K562 (cell line): ENCODE measurements at regions not wholly inside any gene's neighbourhood (a gene's known extent, or its start where the extent isn't known, plus 50 kb on each side); places are given as distances from the start of the nearest gene placed in this dataset.

Source experiments
- ATAC-seq: fragments of 200-7000 bp; cut with Tn5 transposase; 3 replicates; pipeline ENCODE4 v1.9.1; 2020; ENCODE audit warnings: moderate library complexity
- BruUV-seq: library from RNA; stranded (reverse); fragments of 400-500 nt; replicated peaks from 2 replicates; lab custom pipeline; 2021; lab: Mats Ljungman, UMichigan
- CTCF ChIA-PET: fragments of 300-600 bp; formaldehyde crosslinking; extraction: SDS; loops from one replicate; lab custom pipeline; 2021; ENCODE audit warnings: low intra/inter-chr PET ratio; lab: Yijun Ruan, JAX
- POLR2A ChIA-PET: fragments of 300-600, 350-650 bp; sonication (Branson Sonifier 250); formaldehyde crosslinking; extraction: SDS; loops from one replicate; lab custom pipeline; 2021; ENCODE audit warnings: antibody characterized with exemption, inconsistent platforms; lab: Yijun Ruan, JAX
- DNase-seq, 4 experiments: peaks; one replicate each; pipeline versions ENCODE4 v3.0.0 to v3.0.0-alpha.2; 2011 to 2018; ENCODE audit warnings: low spot score in 3 of 4, mixed read lengths in 3 of 4; ENCODE audit errors: extremely low read depth in 1 of 4
- FAIRE-seq: peaks from 2 replicates; lab custom pipeline; 2011; peaks lifted over from hg19 to GRCh38; lab: Jason Lieb, UNC
- H2AFZ ChIP-seq: 2 replicates; pipeline ENCODE4 v1.6.0; 2011; ENCODE audit warnings: low read depth, low read length, control low read depth, inconsistent platforms
- H3K27ac ChIP-seq: fragments of 200-600 bp; 3 replicates; pipeline ENCODE4 v1.8.0; 2011; ENCODE audit warnings: low read depth, mild to moderate bottlenecking, control low read depth, inconsistent platforms, low read length, moderate library complexity, mixed read lengths; ENCODE audit errors: extremely low read depth
- H3K27me3 ChIP-seq, 2 experiments: fragments of 300-600 bp in 1 of 2; 2 replicates in 1 of 2; 3 replicates in 1 of 2; pipeline versions ENCODE4 v1.6.0 to v1.8.0; 2011; ENCODE audit warnings: inconsistent platforms in 2 of 2, low read length in 2 of 2, mild to moderate bottlenecking in 1 of 2, mixed read lengths in 1 of 2, moderate library complexity in 1 of 2; ENCODE audit not compliant: control insufficient read depth in 2 of 2, insufficient read depth in 2 of 2
- H3K36me3 ChIP-seq: fragments of 300-600 bp; 3 replicates; pipeline ENCODE4 v1.8.0; 2011; ENCODE audit warnings: mild to moderate bottlenecking, low read length, inconsistent platforms; ENCODE audit not compliant: control insufficient read depth, insufficient read depth
- H3K4me1 ChIP-seq, 2 experiments: fragments of 200-600 bp in 1 of 2; replicated peaks in 1 of 2; 2 replicates in 1 of 2; 3 replicates in 1 of 2; pipeline versions ENCODE4 v1.5.1 to v1.8.0; 2011; ENCODE audit warnings: inconsistent platforms in 2 of 2, low read length in 2 of 2, mild to moderate bottlenecking in 1 of 2, mixed read lengths in 1 of 2, moderate library complexity in 1 of 2; ENCODE audit not compliant: control insufficient read depth in 2 of 2, insufficient read depth in 2 of 2
- H3K4me2 ChIP-seq: 2 replicates; pipeline ENCODE4 v1.6.1; 2011; ENCODE audit warnings: low read length, control low read depth, inconsistent platforms, mixed read lengths; ENCODE audit not compliant: insufficient read depth
- H3K4me3 ChIP-seq: fragments of 200-600 bp; sonication (generic), shearing (Covaris generic); 2 replicates; pipeline ENCODE4 v1.5.1; 2016; ENCODE audit warnings: control low read depth, inconsistent platforms
- H3K79me2 ChIP-seq: fragments of 200-600 bp; 3 replicates; pipeline ENCODE4 v1.8.0; 2011; ENCODE audit warnings: low read length, inconsistent platforms; ENCODE audit not compliant: control insufficient read depth, insufficient read depth
- H3K9ac ChIP-seq, 2 experiments: 2 replicates each; pipeline versions ENCODE4 v1.6.0 to v1.6.1; 2011; ENCODE audit warnings: low read depth in 2 of 2, low read length in 2 of 2, control low read depth in 1 of 2, inconsistent platforms in 1 of 2, mild to moderate bottlenecking in 1 of 2, mixed read lengths in 1 of 2; ENCODE audit not compliant: insufficient read depth in 1 of 2
- H3K9me1 ChIP-seq: one replicate; pipeline ENCODE4 v1.6.0; 2011; ENCODE audit warnings: inconsistent platforms, mild to moderate bottlenecking, low read length, moderate library complexity; ENCODE audit not compliant: control insufficient read depth, insufficient read depth
- H3K9me3 ChIP-seq: replicated peaks from 2 replicates; pipeline ENCODE4 v1.5.1; 2011; ENCODE audit warnings: low read depth, low read length, inconsistent platforms; ENCODE audit not compliant: control insufficient read depth, insufficient read depth
- H4K20me1 ChIP-seq: replicated peaks from 2 replicates; pipeline ENCODE4 v1.6.1; 2011; ENCODE audit warnings: low read length, inconsistent platforms, mixed read lengths; ENCODE audit not compliant: control insufficient read depth, insufficient read depth
- BCL6 ChIP-seq: fragments of 250-450 bp; sonication (Bioruptor Pico); IDR thresholded peaks from 2 replicates; pipeline ENCODE4 v1.4.0; 2020
- CBFB ChIP-seq: sonication (generic); formaldehyde crosslinking; IDR thresholded peaks from 2 replicates; pipeline ENCODE4 v1.4.0; 2020; ENCODE audit warnings: mild to moderate bottlenecking, missing genetic modification reagents
- CREM ChIP-seq: IDR thresholded peaks from 2 replicates; pipeline ENCODE4 v1.6.1; 2014; ENCODE audit warnings: antibody characterized with exemption, low read depth
- FOXJ2 ChIP-seq: fragments of 200-800 bp; sonication (Bioruptor generic); IDR thresholded peaks from 2 replicates; pipeline ENCODE4 v1.6.1; 2016; ENCODE audit warnings: missing genetic modification characterization, missing compliant biosample characterization
- HDAC3 ChIP-seq: fragments of 450-650 bp; IDR thresholded peaks from 2 replicates; pipeline ENCODE4 v1.6.1; 2018; ENCODE audit warnings: borderline replicate concordance, mild to moderate bottlenecking, moderate library complexity; ENCODE audit not compliant: partially characterized antibody
- KLF16 ChIP-seq: IDR thresholded peaks from 2 replicates; pipeline ENCODE4 v1.6.1; 2016; ENCODE audit warnings: antibody characterized with exemption
- MBD1 ChIP-seq: fragments of 250-450 bp; sonication (Bioruptor Pico); IDR thresholded peaks from 2 replicates; pipeline ENCODE4 v1.8.0; 2022; ENCODE audit warnings: inconsistent platforms
- RBM34 ChIP-seq: fragments of 200-400 bp; formaldehyde crosslinking; IDR thresholded peaks from 2 replicates; pipeline ENCODE4 v1.6.1; 2018; ENCODE audit warnings: low read length, borderline replicate concordance; ENCODE audit not compliant: insufficient read depth
- SAFB ChIP-seq: fragments of 200-400 bp; formaldehyde crosslinking; IDR thresholded peaks from 2 replicates; pipeline ENCODE4 v1.6.1; 2017; ENCODE audit warnings: low read depth, low read length, borderline replicate concordance
- SRSF7 ChIP-seq: fragments of 200-400 bp; formaldehyde crosslinking; optimal IDR thresholded peaks from 2 replicates; pipeline ENCODE3; 2017; ENCODE audit warnings: mild to moderate bottlenecking, low read depth, low read length
- SRSF9 ChIP-seq: fragments of 200-400 bp; formaldehyde crosslinking; IDR thresholded peaks from 2 replicates; pipeline ENCODE4 v1.6.1; 2017; ENCODE audit warnings: low read depth, low read length, borderline replicate concordance
- ZEB2 ChIP-seq: fragments of 450-650 bp; IDR thresholded peaks from 2 replicates; pipeline ENCODE4 v1.6.1; 2016
- ZNF263 ChIP-seq: sonication (generic); formaldehyde crosslinking; IDR thresholded peaks from 2 replicates; pipeline ENCODE4 v1.8.0; 2022; ENCODE audit warnings: mild to moderate bottlenecking, missing genetic modification reagents, borderline replicate concordance
- ZNF280A ChIP-seq: fragments of 450-650 bp; IDR thresholded peaks from 2 replicates; pipeline ENCODE4 v1.6.1; 2018; ENCODE audit warnings: mild to moderate bottlenecking, low read depth; ENCODE audit not compliant: partially characterized antibody
- WGBS: fragments of 100-300 bp; shearing (Covaris generic); methylation state at CpG from one replicate; pipeline ENCODE4 v1.1.6; 2016; ENCODE audit warnings: low coverage, mixed read lengths; ENCODE audit not compliant: insufficient coverage; ENCODE audit errors: missing lambda C conversion rate; 5-methylcytosine and 5-hydroxymethylcytosine counted together
- in situ Hi-C: fragments of 300-500 bp; cut with MboI; formaldehyde crosslinking; loops from 4 replicates; pipeline ENCODE4 v1.15.0; 2018; ENCODE audit warnings: inconsistent platforms, mixed read lengths
- intact Hi-C: fragments of 100-400 bp; cut with micrococcal nuclease; formaldehyde crosslinking; loops from 2 replicates; pipeline ENCODE4 v1.14.2; 2022
- TF ChIP-seq, protein P1 (sequence below): IDR thresholded peaks from 3 replicates; pipeline ENCODE4 v1.6.1; 2011; ENCODE audit warnings: borderline replicate concordance, mild to moderate bottlenecking, moderate library complexity; ENCODE audit not compliant: insufficient read length; ENCODE audit errors: extremely low read depth

GRCh38 chr17:79243996-79244395 lies 169.4 kb downstream of the ENGASE start:
- Histone ChIP-seq H3K27ac (no peak overlapping the region), H3K4me1 (no peaks in the 10 kb centered on the region), H3K4me3 (no peak overlapping the region), H3K27me3 (peaks cover 4 to 33% of the 10 kb centered on the region in 2 experiments; a peak in 3 of 5 replicates), H3K36me3 (no peaks in the 10 kb centered on the region), H3K79me2 (no peaks in the 10 kb centered on the region), H3K4me2 (no peak overlapping the region), H3K9me1 (no peaks in the 10 kb centered on the region), H3K9ac (no peak overlapping the region), H3K9me3 (no peaks in the 10 kb centered on the region), H4K20me1 (0 out of 2 replicates have a peak, but pooled peaks cover 4% of the 10 kb centered on the region), H2AFZ (no peak overlapping the region)
- no peak for DNase-seq
- in situ Hi-C loops = no loop called here
- CTCF ChIA-PET = no interaction called here
- POLR2A ChIA-PET = no interaction called here
- ATAC-seq = no peak
- intact Hi-C loops = no loop called here
- no TSS peak for BruUV-seq
- WGBS = under 1% methylated on average over 8 of the region's 8 CpGs
- no peak for TF ChIP-seq HDAC3
- no peak for TF ChIP-seq RBM34
- TF ChIP-seq, protein P1, sequence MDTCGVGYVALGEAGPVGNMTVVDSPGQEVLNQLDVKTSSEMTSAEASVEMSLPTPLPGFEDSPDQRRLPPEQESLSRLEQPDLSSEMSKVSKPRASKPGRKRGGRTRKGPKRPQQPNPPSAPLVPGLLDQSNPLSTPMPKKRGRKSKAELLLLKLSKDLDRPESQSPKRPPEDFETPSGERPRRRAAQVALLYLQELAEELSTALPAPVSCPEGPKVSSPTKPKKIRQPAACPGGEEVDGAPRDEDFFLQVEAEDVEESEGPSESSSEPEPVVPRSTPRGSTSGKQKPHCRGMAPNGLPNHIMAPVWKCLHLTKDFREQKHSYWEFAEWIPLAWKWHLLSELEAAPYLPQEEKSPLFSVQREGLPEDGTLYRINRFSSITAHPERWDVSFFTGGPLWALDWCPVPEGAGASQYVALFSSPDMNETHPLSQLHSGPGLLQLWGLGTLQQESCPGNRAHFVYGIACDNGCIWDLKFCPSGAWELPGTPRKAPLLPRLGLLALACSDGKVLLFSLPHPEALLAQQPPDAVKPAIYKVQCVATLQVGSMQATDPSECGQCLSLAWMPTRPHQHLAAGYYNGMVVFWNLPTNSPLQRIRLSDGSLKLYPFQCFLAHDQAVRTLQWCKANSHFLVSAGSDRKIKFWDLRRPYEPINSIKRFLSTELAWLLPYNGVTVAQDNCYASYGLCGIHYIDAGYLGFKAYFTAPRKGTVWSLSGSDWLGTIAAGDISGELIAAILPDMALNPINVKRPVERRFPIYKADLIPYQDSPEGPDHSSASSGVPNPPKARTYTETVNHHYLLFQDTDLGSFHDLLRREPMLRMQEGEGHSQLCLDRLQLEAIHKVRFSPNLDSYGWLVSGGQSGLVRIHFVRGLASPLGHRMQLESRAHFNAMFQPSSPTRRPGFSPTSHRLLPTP = no peak
- TF ChIP-seq FOXJ2 (tag) = no peak
- TF ChIP-seq MBD1 = no peak
- TF ChIP-seq KLF16 = no peak
- no peak for TF ChIP-seq CBFB (CRISPR knock-in tag)
- TF ChIP-seq ZNF280A = no peak
- no peak for TF ChIP-seq ZNF263
- TF ChIP-seq SRSF7 = no peak
- TF ChIP-seq SAFB = no peak
- TF ChIP-seq CREM = no peak
- TF ChIP-seq SRSF9 = no peak
- TF ChIP-seq BCL6 = no peak
- no peak for TF ChIP-seq ZEB2
- FAIRE-seq = no peak
